ENCODE measurements at regions not wholly inside any gene's neighbourhood (a gene's known extent, or its start where the extent isn't known, plus 50 kb on each side); places are given as distances from the start of the nearest gene placed in this dataset.

GRCh38 chr6:111958534-111958933, 85.3 kb upstream of the FYN start:
- DNase-seq (ENCODE audit: low spot score) = no peak

DNA sequence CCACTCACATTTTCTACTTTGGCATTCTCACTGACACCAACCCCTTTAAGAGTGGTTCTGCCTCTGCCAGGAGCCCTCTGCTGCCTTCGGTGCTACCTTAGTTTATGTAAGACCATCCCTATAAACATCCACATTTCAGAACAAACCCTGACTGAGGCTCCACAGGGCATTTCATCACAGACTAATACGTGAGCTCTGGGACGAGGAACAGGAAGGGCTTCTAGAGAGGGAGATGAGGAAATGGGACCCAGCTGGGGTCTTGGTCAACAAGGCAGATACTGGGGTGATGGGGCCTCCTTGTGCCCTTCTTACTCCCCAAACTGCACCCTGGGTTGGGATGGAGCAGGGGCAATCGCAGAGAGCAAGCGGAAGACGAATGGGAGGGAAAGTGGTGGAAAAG, 86.5 kb upstream of the FYN start:
- DNase-seq (ENCODE audit: low spot score) = no peak

- no peak for DNase-seq (ENCODE audit: low spot score)
These were observed 86.8 kb upstream of the CCN6 start for GRCh38 chr6:111967131-111967530.

DNA sequence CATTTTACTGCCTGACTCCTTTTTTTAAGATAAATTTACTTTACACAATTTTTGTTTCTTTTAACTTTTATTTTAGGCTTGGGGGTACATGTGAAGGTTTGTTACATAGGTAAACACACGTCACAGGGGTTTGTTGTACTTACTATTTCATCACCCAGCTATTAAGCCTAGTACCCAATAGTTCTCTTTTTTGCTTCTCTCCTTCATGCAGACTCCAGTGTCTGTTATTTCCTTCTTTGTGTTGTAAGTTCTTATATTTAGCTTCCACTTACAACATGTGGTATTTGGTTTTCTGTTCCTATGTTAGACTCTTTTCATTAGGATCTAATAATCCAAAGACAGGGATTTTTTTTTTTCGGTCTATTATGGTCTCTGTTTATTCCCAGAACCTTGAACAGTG, 83.5 kb upstream of the CCN6 start:
- no peak for DNase-seq (ENCODE audit: low spot score)

GRCh38 chr6:111971181-111971841, 82.6 kb upstream of the CCN6 start:
- DNase-seq (ENCODE audit: low spot score) = no peak

- no peak for DNase-seq (ENCODE audit: low spot score)
These were observed 81.9 kb upstream of the CCN6 start for GRCh38 chr6:111971866-111972532.

DNA sequence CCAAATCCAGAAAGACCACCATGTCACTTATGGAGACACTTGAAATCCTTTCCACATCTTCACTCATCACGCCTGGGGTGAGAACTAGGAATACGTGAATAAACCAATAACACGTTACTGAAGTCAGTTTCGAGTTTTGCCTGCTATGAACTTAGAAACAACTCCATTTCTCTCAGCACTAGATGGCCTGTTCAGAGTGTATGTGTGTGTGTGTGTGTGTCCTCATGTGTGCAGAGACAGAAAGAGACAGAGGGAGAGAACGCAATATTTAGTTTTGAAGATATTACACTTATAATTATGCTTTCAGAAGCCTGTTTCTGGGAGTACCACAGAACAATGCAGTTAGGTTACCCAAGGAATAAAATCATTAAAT, 81.2 kb upstream of the CCN6 start:
- DNase-seq (ENCODE audit: low spot score) = no peak

DNA sequence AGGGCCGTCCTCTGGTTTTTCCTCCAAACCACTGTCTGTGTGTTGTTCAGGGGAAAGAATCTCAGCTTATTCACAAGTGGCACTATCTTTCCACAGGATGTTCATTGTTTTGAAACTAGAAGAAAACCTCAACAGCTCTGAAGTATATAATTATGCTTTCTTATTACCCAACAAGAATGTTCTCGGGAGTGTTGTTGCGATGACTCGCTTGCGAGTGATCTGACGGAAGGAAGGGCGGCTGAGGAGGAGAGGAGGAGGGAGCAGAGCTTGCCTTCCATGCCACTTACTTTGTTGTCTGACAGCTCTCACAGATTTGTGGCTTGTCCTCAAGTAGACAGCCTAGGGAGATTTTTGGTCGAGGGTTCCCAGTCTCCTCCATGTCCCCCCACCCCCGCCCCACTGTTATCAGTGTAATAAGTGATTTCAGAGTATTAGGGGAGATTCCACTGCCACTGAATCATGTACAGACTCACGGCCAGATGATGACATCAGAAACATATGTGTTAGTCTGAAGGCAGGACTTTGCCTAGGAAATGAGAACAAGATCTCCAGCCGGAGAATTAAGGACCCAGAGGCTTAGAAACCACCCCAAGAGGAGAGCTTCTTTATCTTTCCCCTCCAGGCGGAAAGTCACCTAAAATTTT, 80.7 kb upstream of the CCN6 start:
- DNase-seq (ENCODE audit: low spot score) = no peak

DNA sequence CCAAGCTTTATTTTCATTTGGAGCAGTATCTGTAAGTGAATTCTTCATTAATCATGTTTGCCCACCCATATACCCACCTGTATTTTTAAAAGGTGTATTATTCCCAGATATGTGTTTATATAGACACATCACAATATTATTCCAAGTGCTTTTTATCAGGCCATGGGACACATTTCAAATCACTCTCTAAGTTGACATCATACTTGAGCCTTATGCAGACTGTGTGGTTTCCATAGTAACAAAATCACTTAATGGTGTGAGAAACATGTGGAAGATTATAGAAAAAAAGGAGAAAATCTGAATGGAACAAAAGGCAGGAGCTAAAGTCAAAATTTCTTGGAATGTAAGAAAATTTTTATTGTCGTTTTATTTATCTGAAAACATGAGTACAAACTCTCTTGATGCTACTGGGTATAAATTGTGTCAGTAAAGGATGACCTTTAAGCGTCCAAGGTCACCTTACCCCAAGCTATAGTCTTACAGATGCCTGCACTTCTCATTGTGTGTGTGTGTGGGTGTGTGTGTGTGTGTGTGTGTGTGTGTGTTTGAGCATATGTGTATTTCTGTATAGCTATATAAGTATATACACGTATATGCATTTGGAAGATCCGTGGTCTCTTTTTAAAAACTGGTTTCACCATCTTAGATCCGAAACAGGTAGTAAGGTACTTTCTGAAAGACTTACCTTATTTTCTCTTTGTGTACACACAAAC, 79.8 kb upstream of the CCN6 start:
- DNase-seq (ENCODE audit: low spot score) = no peak

DNA sequence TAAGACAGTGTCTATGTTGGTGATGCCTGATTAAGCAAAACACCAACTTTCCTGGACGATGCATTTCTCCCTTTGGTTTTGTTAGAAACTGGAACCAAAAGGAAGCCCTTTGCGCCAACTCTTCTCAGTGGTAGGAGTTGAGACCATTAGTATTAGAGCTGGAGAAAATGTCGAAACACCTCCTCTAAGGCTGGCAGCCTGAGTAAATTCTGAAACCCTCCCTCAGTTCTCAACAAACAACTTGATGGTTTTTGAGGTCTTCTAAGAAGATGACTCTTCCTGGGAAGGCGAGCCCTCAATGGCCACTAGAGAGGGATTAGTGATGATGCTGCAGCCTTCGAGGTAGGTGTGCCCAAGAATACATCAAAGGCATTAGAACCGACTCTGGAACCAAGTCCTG, 78.4 kb upstream of the CCN6 start:
- no peak for DNase-seq (ENCODE audit: low spot score)

GRCh38 chr6:111976139-111976538, 77.8 kb upstream of the CCN6 start:
- no peak for DNase-seq (ENCODE audit: low spot score)

- DNase-seq (ENCODE audit: low spot score) = no peak
These were observed 75.3 kb upstream of the CCN6 start for GRCh38 chr6:111978532-111979149.

DNA sequence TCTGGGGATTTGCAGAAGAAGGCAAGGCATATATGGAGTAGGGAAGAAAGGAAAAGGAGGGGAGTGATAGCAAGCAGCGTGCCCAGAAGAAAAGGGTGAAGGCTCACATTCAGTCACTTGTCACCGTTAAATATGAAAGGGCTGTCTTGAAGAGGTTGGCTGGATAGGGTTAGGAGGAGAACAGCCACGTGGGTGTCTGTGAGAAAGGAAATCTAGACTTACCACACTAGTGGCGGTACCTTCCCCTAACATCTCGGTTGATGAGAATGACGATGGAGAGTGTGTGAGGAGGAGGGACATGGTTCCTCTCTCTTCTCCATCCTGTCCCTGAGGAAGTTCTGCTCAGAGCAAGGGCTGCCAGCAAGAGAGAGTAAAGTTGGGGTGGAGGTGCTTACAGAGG, 74.3 kb upstream of the CCN6 start:
- no peak for DNase-seq (ENCODE audit: low spot score)

DNA sequence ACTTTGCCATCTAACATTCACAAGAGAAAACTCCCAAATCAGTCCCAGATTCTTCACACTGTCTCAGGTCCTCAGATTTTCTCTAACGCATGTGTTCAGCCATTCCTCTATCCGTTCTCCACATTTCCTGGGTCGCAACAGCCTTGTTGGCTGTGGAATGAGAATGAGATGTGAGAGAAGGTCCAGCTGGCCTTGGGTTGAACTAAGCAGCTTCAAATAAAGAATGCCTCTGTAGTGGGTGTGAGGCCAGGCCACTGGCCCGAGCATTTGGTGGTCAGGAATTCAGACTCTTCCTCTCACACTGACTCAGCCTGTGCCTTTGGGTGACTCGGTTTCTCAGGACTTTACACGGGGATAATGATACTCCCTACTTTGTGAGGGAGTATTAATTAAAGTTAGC, 73.8 kb upstream of the CCN6 start:
- DNase-seq (ENCODE audit: low spot score) = no peak

- no peak for DNase-seq (ENCODE audit: low spot score)
These were observed 72.7 kb upstream of the CCN6 start for GRCh38 chr6:111980971-111981840.

DNA sequence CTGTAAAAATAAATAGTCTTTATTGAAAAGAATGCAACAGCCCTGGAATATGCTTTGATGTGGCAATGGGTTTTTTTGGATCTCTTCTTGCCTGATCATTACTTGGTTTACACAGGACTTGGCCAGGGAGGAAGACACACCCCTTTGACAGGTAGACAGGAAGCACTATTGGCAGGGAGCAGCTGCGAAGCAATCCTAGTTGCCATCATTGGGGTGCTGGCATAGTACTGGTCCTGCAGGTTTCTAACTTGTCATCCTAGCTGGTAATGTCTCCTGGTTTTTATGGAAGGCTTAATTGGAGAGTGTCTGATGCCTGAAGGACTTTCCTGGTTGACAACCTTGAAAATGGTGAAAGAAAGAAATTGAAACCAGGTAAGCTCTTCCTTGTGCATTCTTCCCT, 71.2 kb upstream of the CCN6 start:
- no peak for DNase-seq (ENCODE audit: low spot score)

DNA sequence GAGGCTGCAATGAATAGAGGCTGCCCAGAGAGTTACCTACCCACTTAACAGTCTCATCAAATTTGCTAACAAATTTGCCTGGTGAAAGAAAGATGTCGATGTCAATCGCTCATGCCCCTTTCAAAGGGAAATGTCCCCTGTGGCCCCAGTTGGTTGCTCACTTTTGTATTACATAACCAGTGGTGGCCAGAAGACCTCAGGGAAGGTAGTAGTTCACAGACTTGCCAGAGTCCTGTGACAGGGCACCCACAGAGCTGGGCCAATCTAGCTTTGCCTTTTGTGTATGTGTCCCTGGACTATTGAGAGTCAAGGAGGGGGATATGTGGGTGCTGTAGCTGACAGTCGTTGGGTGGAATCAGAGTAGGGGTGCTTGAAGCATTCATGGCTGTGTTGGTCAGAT, 70.7 kb upstream of the CCN6 start:
- DNase-seq (ENCODE audit: low spot score) = no peak

- DNase-seq (ENCODE audit: low spot score) = no peak
These were observed 69.8 kb upstream of the CCN6 start for GRCh38 chr6:111984081-111984480.

DNA sequence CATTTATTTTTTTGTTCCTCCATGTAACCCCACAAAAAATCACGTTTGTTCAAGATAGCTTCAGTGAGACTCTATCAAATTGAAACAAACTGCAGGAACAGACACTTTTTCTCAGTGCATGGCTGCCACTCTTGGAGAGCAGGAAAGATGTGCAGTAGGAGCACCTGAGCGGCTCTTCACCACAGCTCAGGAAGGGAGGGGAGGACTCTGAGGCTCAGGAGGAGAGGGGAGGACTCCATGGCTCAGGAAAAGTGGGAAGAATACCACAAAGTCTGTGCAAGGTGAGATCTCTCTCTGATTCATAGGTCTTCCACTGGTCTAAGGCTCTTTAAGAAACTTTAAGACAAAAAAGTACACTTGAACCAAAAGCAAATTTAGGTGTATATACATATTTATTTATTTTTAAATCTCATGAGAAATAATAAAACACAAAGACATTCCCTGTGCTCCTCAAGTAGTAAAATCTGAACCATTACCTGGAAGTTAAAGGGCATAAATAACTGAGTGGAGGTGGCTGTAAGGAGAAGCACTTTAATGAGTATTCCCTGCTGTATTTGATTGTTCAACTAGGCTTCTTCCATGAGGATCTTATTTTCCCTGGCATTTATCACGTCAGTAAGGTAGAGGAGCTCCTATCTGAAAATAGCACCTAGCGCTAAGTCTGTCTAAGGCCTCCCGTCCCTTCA, 69.2 kb upstream of the CCN6 start:
- no peak for DNase-seq (ENCODE audit: low spot score)

- no peak for DNase-seq (ENCODE audit: low spot score)
These were observed 68.6 kb upstream of the CCN6 start for GRCh38 chr6:111985202-111985731.

DNA sequence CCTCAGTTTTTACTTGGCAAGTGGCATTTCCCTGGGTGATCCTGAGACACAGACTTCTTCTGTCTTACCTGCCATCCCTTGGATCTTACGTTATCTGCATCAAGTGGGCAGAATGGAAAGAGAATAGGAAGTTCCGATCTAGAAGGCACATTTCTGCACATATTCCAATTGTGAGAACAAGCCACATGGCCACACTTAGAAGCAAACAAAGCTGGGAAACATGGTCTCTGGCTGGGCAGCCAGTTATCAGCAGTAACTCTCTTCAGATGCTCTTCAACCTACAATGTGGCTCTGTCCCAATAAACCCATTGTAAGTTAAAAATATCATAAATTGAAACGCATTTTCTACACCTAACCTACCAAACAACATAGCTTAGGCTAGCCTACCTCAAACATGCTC, 67.3 kb upstream of the CCN6 start:
- no peak for DNase-seq (ENCODE audit: low spot score)
